ES-I3 (cell line): ENCODE measurements at regions not wholly inside any gene's neighbourhood (a gene's known extent, or its start where the extent isn't known, plus 50 kb on each side); places are given as distances from the start of the nearest gene placed in this dataset.
"Not testable (repeated sequence)": the region's sequence is repeated elsewhere in the genome, so short reads cannot be mapped to it uniquely, and the experiment has no call there.

ENCODE experiments used
- H3K36me3 ChIP-seq: 2 replicates; pipeline ENCODE4 v1.6.1; 2013; ENCODE audit warnings: mild to moderate bottlenecking, low read length, control low read depth, moderate library complexity; ENCODE audit not compliant: insufficient read depth
- H3K4me1 ChIP-seq: 2 replicates; pipeline ENCODE4 v1.6.1; 2013; ENCODE audit warnings: mild to moderate bottlenecking, control low read depth, low read length; ENCODE audit not compliant: insufficient read depth
- H3K9ac ChIP-seq: 2 replicates; pipeline ENCODE4 v1.6.1; 2013; ENCODE audit warnings: low read depth, mild to moderate bottlenecking, low read length, moderate library complexity
- H3K9me3 ChIP-seq: 2 replicates; pipeline ENCODE4 v1.6.1; 2013; ENCODE audit warnings: mild to moderate bottlenecking, low read length, moderate library complexity; ENCODE audit not compliant: control insufficient read depth, insufficient read depth

GRCh38 chr15:35695003-35695402 is 149.0 kb upstream of the DPH6 start:
- Histone ChIP-seq H3K4me1 (peaks cover 33% of the 10 kb centered on the region), H3K9ac (no peak overlapping the region), H3K36me3 (no peaks in the 10 kb centered on the region), H3K9me3 (no peaks in the 10 kb centered on the region)

- H3K9ac ChIP-seq = no peak overlapping the region
- H3K9me3 ChIP-seq = 0 out of 2 replicates have a peak, but pooled peaks cover 2% of the 10 kb centered on the region
- no peaks in the 10 kb centered on the region for H3K36me3 ChIP-seq
- peaks cover 29% of the 10 kb centered on the region for H3K4me1 ChIP-seq
Measured at GRCh38 chr15:35696767-35697231, 150.8 kb upstream of the DPH6 start.

- Histone ChIP-seq H3K4me1 (peaks cover 29% of the 10 kb centered on the region), H3K9ac (no peak overlapping the region)
Measured at GRCh38 chr15:35697549-35698299, 151.8 kb upstream of the DPH6 start.

DNA sequence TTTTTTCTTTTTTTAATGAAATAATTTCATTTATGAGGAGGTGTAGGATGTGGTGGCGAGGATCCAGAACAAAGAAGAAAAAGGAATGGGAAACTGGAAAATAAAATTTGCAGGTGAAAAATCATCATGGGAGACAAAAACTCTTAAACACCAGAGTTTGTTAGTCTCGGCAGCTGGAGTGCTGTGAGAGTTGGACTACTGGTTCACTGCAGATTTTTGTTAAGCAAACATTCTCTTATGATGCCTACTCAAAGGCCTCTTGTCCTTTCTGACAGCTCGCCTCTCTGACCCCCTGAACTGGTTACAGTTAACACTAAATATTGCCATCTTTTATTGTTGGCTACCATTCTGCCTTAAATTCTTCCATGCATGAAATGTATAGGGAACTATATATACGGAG is 152.4 kb upstream of the DPH6 start:
- H3K36me3 ChIP-seq = no peaks in the 10 kb centered on the region
- H3K9me3 ChIP-seq = 0 out of 2 replicates have a peak, but pooled peaks cover 2% of the 10 kb centered on the region
- peaks cover 29% of the 10 kb centered on the region for H3K4me1 ChIP-seq
- H3K9ac ChIP-seq = no peak overlapping the region

More at GRCh38 chr15:35697549-35698299, 151.8 kb upstream of the DPH6 start:
- no peaks in the 10 kb centered on the region for H3K36me3 ChIP-seq
- H3K9me3 ChIP-seq = 0 out of 2 replicates have a peak, but pooled peaks cover 2% of the 10 kb centered on the region

- Histone ChIP-seq H3K4me1 (peaks cover 29% of the 10 kb centered on the region), H3K9ac (no peak overlapping the region), H3K9me3 (0 out of 2 replicates have a peak, but pooled peaks cover 2% of the 10 kb centered on the region), H3K36me3 (no peaks in the 10 kb centered on the region)
Measured at GRCh38 chr15:35698966-35699575, 153.1 kb upstream of the DPH6 start.

- peaks cover 29% of the 10 kb centered on the region for H3K4me1 ChIP-seq
- H3K9me3 ChIP-seq, H3K9ac ChIP-seq, H3K36me3 ChIP-seq: not testable (repeated sequence)
Measured at GRCh38 chr15:35700091-35700593, 154.2 kb upstream of the DPH6 start.

DNA sequence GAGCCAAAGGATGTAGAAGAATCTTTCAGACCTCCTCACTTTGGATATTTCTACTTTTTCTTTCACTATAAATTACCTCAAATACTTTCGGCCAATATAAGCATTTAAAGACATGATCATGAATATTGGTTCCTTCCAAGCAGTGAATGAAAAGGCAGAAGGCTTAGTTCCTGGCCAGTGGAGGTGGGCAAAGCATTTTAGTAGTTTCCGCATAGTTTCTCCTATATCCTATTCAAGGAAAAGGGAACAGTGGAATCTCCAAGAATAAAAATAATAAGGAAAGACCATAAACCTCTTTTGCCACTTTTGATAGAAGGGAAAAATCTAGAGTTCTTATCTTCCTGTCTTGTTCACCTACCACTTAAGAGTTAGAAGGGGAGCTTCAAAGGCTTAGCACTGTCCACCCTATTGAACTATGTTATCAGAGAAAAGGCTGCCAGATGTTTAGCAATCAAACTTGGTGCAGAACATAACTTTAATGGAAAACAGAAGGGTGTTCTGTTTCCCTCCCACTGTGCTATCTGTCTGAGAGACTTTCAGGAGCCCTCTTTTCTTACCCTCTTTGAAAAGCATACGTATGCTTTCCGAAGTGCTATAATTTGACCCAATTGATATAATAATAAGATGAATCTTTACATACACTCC is 155.6 kb upstream of the DPH6 start:
- Histone ChIP-seq H3K9ac (no peak overlapping the region), H3K4me1 (peaks cover 31% of the 10 kb centered on the region), H3K9me3 (0 out of 2 replicates have a peak, but pooled peaks cover 2% of the 10 kb centered on the region), H3K36me3 (no peaks in the 10 kb centered on the region)

GRCh38 chr15:35702946-35703495 is 157.1 kb upstream of the DPH6 start:
- Histone ChIP-seq H3K9me3 (0 out of 2 replicates have a peak, but pooled peaks cover 2% of the 10 kb centered on the region), H3K36me3 (no peaks in the 10 kb centered on the region), H3K9ac (no peak overlapping the region), H3K4me1 (peaks cover 20% of the 10 kb centered on the region)

- 0 out of 2 replicates have a peak, but pooled peaks cover 2% of the 10 kb centered on the region for H3K9me3 ChIP-seq
- no peaks in the 10 kb centered on the region for H3K36me3 ChIP-seq
- peaks cover 7% of the 10 kb centered on the region for H3K4me1 ChIP-seq
- no peak overlapping the region for H3K9ac ChIP-seq
Measured at GRCh38 chr15:35705030-35705883, 159.3 kb upstream of the DPH6 start.

GRCh38 chr15:35705884-35706585 is 160.1 kb upstream of the DPH6 start:
- H3K9ac ChIP-seq = no peak overlapping the region

DNA sequence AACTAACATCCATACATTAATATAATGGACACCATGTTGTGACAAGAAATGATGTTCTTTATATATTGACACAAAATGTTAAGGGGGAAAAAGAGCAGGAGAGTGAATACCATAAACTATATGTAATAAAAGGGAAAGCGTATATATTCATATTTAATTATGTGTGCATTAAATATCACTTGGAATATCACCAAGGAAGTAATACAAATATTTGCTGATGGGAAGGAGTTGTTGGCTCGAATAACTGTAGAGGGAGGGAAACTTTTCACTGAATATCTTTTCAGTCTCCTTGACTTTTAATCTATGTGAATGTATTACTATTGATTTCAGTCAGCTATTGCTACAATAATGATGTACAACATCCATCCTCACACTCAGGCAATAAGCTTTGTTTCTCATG is 167.0 kb upstream of the DPH6 start:
- H3K4me1 ChIP-seq = peaks cover 7% of the 10 kb centered on the region
- H3K9me3 ChIP-seq = no peaks in the 10 kb centered on the region
- H3K36me3 ChIP-seq = no peaks in the 10 kb centered on the region
- no peak overlapping the region for H3K9ac ChIP-seq

More at GRCh38 chr15:35705884-35706585, 160.1 kb upstream of the DPH6 start:
- H3K9me3 ChIP-seq = no peaks in the 10 kb centered on the region
- no peaks in the 10 kb centered on the region for H3K36me3 ChIP-seq
- peaks cover 7% of the 10 kb centered on the region; the same call in 1 of the 2 replicates for H3K4me1 ChIP-seq

- Histone ChIP-seq H3K4me1 (peaks cover 7% of the 10 kb centered on the region), H3K9ac (no peak overlapping the region), H3K36me3 (no peaks in the 10 kb centered on the region), H3K9me3 (no peaks in the 10 kb centered on the region)
Measured at GRCh38 chr15:35713733-35714132, 167.8 kb upstream of the DPH6 start.

- Histone ChIP-seq H3K9me3 (no peaks in the 10 kb centered on the region), H3K4me1 (peaks cover 7% of the 10 kb centered on the region), H3K9ac (no peak overlapping the region), H3K36me3 (no peaks in the 10 kb centered on the region)
Measured at GRCh38 chr15:35717721-35718120, 171.8 kb upstream of the DPH6 start.
